ENCODE measurements at regions not wholly inside any gene's neighbourhood (a gene's known extent, or its start where the extent isn't known, plus 50 kb on each side); places are given as distances from the start of the nearest gene placed in this dataset.

DNA sequence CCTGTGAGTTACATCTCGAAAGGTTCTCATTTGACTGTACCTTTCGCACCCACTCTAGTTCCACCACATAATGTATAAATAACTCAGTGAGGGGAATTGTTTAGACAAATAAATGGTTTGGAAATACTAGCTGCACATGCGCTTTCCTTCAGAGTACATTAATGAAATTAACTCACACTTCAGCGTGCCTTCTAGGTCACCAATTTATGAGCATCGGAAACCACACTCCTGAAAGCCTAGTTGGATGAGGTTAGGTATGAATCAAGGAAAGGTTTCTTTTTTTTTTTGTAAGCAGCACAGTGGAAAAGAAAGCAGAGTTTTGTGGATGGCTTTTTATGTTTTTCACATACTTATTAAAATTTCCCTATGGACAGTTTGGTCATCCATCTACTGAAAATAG is 247.8 kb upstream of the TCF21 start:
- TF ChIP-seq USF1 (CRISPR knock-in tag; IDR thresholded peaks at IDR 0.05) = no peak
- no peak for TF ChIP-seq CTCF (IDR thresholded peaks at IDR 0.05)
- TF ChIP-seq MAX (CRISPR knock-in tag; IDR thresholded peaks at IDR 0.05) = no peak
- no peak for TF ChIP-seq USF2 (CRISPR knock-in tag; IDR thresholded peaks at IDR 0.05)
- no peak for TF ChIP-seq NFE2L1 (CRISPR knock-in tag; IDR thresholded peaks at IDR 0.05)
- TF ChIP-seq NR2C2 (CRISPR knock-in tag; IDR thresholded peaks at IDR 0.05) = no peak
- TF ChIP-seq ETV6 (CRISPR knock-in tag; IDR thresholded peaks at IDR 0.05) = no peak
- TF ChIP-seq ATF2 (CRISPR knock-in tag; IDR thresholded peaks at IDR 0.05; ENCODE audit: borderline replicate concordance, low read depth) = no peak
- TF ChIP-seq, protein P1, sequence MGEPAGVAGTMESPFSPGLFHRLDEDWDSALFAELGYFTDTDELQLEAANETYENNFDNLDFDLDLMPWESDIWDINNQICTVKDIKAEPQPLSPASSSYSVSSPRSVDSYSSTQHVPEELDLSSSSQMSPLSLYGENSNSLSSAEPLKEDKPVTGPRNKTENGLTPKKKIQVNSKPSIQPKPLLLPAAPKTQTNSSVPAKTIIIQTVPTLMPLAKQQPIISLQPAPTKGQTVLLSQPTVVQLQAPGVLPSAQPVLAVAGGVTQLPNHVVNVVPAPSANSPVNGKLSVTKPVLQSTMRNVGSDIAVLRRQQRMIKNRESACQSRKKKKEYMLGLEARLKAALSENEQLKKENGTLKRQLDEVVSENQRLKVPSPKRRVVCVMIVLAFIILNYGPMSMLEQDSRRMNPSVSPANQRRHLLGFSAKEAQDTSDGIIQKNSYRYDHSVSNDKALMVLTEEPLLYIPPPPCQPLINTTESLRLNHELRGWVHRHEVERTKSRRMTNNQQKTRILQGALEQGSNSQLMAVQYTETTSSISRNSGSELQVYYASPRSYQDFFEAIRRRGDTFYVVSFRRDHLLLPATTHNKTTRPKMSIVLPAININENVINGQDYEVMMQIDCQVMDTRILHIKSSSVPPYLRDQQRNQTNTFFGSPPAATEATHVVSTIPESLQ (CRISPR knock-in tag; IDR thresholded peaks at IDR 0.05) = no peak
